HG02642 (cell line): ENCODE measurements at regions not wholly inside any gene's neighbourhood (a gene's known extent, or its start where the extent isn't known, plus 50 kb on each side); places are given as distances from the start of the nearest gene placed in this dataset.

Experiments used
- ATAC-seq: cut with Tn5 transposase; IDR thresholded peaks from one replicate; pipeline ENCODE4 v1.9.1; 2021; ENCODE audit warnings: mild to moderate bottlenecking; ENCODE audit not compliant: unreplicated experiment, poor library complexity

DNA sequence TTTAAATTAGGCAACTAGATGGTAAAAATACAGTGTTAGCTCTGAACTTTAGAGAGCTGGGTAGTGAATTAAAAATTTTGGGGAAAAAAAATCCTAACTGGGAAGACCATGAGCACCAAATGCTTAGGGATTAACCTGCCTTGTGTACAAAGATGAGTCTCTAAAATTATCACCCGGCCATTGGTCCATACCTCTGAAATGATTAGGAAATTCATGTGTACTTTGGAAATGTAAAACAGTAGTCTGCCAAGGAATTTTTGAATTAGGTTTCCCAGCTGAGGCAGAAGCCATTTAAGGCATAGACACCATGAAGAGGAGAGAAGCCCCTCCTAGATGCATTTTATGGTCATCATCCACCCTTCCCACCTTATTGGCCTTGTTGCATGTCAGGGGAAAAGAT lies 670.5 kb upstream of the SALL1 start:
- ATAC-seq, result no peak

GRCh38 chr16:51820176-51820575 lies 669.1 kb upstream of the SALL1 start:
- no peak for ATAC-seq

DNA sequence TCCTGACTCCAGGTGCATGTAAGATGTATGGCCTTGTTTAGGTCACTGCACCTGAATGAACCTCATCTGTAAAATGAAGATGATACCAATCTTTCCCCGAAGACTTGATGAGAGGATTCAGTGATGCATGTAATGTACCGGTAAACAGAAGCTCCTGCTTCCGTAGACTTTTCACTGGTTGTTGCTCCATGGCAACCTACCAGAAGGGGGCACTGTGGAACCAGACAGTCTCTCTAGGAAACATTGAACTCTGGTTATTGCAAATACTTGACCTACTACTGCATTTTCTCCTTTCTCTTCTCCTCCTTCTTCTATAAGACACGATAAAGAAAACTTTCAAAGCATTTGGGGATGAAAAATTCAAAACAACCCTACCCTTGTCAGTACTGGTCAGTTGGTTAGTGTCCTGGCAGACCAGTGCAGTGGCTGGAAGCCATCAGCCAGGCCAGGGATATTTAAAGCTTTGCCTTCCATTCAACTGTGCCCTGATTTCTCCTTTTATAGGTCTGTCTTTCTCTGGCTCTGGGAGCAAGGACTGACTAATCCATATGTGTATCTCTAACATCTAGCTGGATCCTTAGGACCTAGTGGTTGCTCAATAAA lies 667.4 kb upstream of the SALL1 start:
- peak; percentile 55 for ATAC-seq

- ATAC-seq, result no peak
These were observed 665.9 kb upstream of the SALL1 start for GRCh38 chr16:51816929-51817328.

GRCh38 chr16:51815523-51815922 lies 664.5 kb upstream of the SALL1 start:
- ATAC-seq, result no peak

GRCh38 chr16:51814617-51815016 lies 663.5 kb upstream of the SALL1 start:
- no peak for ATAC-seq

DNA sequence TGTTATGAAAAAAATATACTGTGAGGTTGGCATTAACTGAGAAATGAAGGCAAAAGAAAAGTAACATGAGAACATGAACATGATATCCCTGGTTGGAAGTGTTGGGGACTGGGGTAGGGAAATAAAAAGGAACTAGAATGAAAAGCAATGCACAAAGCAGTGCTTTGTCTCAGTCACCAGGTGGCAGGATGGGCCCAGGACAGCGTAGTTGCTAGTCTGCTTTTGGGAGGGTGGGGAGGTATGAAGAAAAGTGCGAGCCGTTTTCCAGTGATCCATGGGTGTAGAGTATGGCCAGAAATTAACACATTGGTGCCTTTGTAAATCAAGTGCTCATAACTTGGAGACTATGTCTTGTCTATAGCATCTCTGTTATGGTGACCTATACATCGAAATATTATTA lies 662.5 kb upstream of the SALL1 start:
- ATAC-seq, result no peak

DNA sequence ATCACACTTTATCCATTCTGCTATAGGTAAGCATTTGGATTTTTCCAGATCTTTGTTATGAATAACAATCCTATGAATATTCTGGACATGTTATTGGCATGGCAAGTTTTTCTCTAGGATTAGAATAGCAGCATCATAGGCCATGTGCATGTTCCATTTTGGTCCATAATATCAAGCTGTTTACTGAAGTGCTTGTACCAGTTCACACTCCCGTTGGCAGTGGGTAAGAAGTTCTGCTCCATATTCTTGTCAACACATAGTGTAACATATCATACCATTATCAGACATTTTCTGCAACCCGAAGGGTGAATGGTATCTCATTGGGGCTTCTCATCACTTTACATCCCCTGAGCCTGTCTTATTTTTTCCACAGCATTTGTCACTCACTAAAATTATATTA lies 661.9 kb upstream of the SALL1 start:
- no peak for ATAC-seq

- no peak for ATAC-seq
These were observed 656.5 kb upstream of the SALL1 start for GRCh38 chr16:51807551-51807950.

- ATAC-seq, result no peak
These were observed 650.6 kb upstream of the SALL1 start for GRCh38 chr16:51801635-51802034.

DNA sequence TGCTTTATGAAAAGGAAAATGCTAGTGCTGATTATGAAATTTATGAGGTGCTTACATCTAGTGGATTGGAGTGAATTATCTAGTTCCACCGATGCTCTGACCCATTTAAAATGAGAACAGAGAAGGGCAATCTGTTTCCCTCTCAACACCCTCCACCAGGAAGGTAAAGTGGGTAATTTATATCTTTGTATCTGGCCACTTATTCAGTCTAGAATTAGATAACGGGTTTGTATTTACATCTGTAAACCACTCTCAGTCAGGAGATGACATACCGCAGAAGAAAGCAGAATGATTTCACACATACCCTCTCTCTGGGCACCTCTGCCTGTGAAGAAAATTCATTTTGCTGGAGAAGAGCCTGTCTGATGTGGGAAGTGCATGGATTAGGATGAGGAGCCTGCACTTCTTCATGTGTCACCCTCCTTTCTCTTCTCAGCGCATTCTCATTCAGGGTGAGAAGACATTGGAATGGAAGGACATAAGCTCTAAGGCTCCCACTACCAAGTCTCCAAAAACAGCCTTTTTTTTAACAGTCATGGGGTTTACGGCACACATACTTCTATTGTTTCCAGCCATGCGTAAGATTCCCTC lies 646.7 kb upstream of the SALL1 start:
- ATAC-seq, result no peak

GRCh38 chr16:51779240-51779639 lies 628.2 kb upstream of the SALL1 start:
- ATAC-seq, result no peak

DNA sequence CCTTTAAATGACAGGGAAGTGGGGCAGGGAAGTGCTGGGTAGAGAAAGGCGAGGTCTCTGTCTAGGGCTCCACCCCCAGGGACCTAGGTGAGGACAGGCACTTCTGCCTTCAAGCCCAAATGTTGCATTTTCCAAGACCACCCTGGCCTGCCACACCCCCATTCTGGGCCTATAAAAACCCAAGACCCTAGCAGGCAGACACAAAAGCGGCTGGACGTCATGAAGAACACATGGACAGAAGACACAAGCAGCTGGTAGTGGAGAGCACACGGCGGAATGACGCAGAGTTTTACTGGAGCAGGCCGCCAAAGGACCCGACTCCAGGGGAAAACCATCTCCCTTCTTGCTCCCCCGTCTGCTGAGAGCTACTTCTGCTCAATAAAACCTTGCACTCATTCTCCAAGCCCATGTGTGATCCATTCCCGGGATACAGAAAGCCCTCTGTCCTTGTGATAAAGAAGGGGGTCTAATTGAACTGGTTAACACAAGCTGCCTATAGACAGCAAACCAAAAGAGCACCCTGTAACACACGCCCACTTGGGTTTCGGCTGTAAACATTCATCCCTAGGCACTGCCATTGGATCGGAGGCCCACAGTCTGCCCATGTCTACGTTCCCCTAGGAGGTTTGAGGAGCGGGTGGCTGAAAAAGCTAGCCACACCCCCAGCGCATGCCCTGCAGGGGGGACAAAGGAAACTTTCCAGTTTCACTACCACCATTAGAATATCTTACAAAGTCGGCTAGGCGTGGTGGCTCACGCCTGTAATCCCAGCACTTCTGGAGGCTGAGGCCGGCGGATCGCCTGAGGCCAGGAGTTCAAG lies 622.2 kb upstream of the SALL1 start:
- no peak for ATAC-seq

GRCh38 chr16:51766739-51767138 lies 615.7 kb upstream of the SALL1 start:
- ATAC-seq, result no peak

DNA sequence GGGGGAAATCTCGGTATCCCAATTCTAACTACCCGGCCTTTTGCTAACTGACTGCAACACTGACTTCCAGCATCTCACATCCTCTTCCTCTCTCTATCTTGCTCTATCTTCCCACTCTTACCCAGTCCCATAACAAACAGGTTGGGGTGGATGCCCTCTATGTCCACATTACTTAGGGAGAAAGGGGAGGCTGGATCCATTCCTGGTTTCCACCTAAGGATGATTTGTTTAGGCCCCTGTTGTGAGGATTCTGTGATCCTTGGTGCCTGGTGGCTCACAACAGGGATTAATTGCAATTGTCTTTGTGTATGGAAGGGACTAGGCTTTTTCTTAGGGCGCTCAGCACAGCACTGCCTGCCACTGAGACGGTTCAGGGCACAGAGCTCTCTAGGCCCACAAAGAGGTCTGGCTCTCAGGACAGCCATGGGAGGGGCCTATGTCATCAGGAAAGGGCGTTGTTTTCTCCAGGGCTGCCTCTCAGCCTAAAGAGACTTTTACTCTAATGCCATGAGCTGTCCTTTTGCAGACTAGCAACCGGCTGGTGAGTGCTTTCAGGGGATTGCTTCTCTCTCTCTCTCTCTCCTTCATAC lies 612.1 kb upstream of the SALL1 start:
- ATAC-seq, result no peak

DNA sequence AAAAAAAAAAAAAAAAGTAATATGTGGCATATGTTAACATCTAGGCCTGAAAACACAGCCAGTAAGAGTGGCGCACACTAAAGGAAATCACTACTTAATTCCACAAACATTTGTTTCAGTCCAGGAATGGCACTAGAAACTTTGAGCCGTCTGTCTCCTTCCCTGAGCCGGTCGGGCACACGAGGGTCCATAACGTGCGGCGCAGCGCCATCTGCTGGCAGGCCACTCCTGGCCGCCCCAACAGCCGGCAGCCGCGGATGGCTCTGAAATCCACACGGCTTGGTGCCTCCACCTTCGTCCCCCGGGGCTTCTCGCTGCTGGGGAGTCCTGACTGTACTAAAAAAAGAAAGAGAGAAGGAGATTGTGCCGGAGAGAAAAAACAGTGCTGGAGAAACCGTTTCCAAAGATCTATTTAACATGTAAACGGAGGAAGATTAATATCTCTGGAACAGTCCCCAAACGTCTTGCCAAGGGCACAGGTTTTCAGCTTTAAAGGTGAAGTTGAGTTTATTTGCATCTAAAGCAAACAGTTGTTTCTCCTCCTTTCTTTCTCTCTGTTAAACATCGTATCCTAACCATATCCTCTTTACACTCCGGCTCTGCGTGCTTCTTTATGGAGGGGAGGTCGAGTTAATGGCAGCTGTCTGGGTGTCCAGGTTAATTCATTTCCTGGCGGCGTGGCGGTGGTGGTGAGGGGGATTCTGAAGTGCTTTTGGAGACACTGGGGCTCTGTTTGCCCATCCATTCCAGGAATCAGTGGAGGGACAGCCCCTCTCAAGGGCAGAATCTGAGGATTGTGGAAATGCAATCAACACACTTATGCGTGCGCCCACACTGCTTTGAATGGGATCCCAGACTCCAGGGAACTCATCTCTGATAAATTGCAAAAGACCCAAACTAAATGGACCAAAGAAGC lies 611.3 kb upstream of the SALL1 start:
- ATAC-seq, result peak; percentile 96

GRCh38 chr16:51761001-51761400 lies 609.9 kb upstream of the SALL1 start:
- no peak for ATAC-seq

GRCh38 chr16:51759999-51760398 lies 608.9 kb upstream of the SALL1 start:
- no peak for ATAC-seq

GRCh38 chr16:51759329-51759728 lies 608.3 kb upstream of the SALL1 start:
- ATAC-seq, result no peak

- no peak for ATAC-seq
These were observed 606.9 kb upstream of the SALL1 start for GRCh38 chr16:51757921-51758479.
